ENCODE measurements at regions not wholly inside any gene's neighbourhood (a gene's known extent, or its start where the extent isn't known, plus 50 kb on each side); places are given as distances from the start of the nearest gene placed in this dataset.

DNA sequence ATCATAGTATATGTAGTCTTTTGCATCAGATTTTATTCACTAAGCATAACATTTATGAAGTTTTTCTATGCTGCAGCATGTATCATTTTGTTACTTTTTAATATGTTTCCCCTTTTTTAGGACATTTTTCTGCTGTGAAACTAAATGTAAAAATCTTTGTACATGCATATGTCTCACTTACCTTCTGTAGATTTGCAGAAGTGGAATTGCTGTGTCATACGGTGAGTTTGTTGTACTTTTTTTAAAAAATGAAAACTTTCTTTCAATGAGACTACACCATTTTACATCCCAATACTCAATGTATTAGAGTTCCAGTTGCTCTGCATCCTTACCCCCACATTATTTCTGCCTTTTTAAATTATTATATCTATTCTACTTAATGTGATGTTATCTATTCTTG is 868.9 kb downstream of the PDHA2 start:
- ChIA-PET POLR2A (no interaction called here), CTCF (no interaction called here)
- H3K9me3 Mint-ChIP-seq (ENCODE audit: unreplicated experiment) = no peaks in the 10 kb centered on the region
- intact Hi-C loops (cut with micrococcal nuclease; ENCODE audit: unreplicated experiment) = no loop called here
- Histone ChIP-seq H3K9me3 (no peaks in the 10 kb centered on the region), H3K36me3 (ENCODE audit: control insufficient read depth, insufficient read depth, low read length) (no peaks in the 10 kb centered on the region), H3K4me3 (ENCODE audit: low read depth, low read length) (no peak overlapping the region), H3K4me1 (no peaks in the 10 kb centered on the region), H3K27me3 (replicated peaks; ENCODE audit: control insufficient read depth, insufficient read depth, low read length) (no peaks in the 10 kb centered on the region)
- no TSS peak for BruUV-seq (replicated peaks)
- TF ChIP-seq, protein P1, sequence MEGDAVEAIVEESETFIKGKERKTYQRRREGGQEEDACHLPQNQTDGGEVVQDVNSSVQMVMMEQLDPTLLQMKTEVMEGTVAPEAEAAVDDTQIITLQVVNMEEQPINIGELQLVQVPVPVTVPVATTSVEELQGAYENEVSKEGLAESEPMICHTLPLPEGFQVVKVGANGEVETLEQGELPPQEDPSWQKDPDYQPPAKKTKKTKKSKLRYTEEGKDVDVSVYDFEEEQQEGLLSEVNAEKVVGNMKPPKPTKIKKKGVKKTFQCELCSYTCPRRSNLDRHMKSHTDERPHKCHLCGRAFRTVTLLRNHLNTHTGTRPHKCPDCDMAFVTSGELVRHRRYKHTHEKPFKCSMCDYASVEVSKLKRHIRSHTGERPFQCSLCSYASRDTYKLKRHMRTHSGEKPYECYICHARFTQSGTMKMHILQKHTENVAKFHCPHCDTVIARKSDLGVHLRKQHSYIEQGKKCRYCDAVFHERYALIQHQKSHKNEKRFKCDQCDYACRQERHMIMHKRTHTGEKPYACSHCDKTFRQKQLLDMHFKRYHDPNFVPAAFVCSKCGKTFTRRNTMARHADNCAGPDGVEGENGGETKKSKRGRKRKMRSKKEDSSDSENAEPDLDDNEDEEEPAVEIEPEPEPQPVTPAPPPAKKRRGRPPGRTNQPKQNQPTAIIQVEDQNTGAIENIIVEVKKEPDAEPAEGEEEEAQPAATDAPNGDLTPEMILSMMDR (IDR thresholded peaks at IDR 0.05; ENCODE audit: insufficient read depth in 1 of 2, low read depth in 1 of 2, low read length in 1 of 2, severe bottlenecking in 1 of 2, unreplicated experiment in 1 of 2) = no peak
- DNase-seq = no peak
- H3K36me3 Mint-ChIP-seq (ENCODE audit: insufficient read depth, unreplicated experiment) = no peaks in the 10 kb centered on the region
- H3K27ac Mint-ChIP-seq (ENCODE audit: unreplicated experiment) = no peak overlapping the region
- no peak overlapping the region for H3K4me3 Mint-ChIP-seq (ENCODE audit: unreplicated experiment)
- no peaks in the 10 kb centered on the region for H3K4me1 Mint-ChIP-seq (ENCODE audit: low read depth, unreplicated experiment)
- peaks cover 2% of the 10 kb centered on the region for H3K27me3 Mint-ChIP-seq (ENCODE audit: insufficient read depth, unreplicated experiment)

DNA sequence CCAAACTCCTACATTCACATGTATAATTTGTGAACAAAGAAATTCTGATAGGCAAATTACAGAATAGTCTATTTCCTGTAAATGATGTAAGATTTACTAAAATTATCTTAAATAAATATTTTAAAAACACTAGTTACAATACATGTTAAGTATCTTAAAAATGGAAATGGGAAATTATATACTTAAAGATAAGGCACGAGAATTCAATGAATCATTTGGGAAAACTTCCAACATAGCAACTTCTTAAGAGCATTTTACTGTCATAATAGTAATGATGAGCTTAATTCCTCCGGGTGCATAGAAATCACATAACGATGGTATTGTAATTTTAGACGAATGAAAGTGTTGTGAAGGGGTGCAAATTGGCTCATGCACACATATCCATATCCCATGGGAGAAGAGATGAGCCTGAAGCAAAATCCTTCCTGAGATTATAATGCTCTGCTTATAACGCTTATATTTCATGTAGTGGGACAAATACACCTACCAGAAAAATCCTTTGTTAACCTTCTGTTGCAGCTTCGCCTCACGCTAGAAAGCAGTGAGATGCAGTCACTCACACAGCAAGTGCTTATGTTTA is 873.5 kb downstream of the PDHA2 start:
- no peak for DNase-seq
- ChIA-PET POLR2A (no interaction called here), CTCF (no interaction called here)
- Mint-ChIP-seq H3K36me3 (ENCODE audit: insufficient read depth, unreplicated experiment) (no peaks in the 10 kb centered on the region), H3K4me1 (ENCODE audit: low read depth, unreplicated experiment) (no peaks in the 10 kb centered on the region), H3K9me3 (ENCODE audit: unreplicated experiment) (no peaks in the 10 kb centered on the region), H3K4me3 (ENCODE audit: unreplicated experiment) (no peak overlapping the region), H3K27me3 (ENCODE audit: insufficient read depth, unreplicated experiment) (peaks cover 2% of the 10 kb centered on the region), H3K27ac (ENCODE audit: unreplicated experiment) (no peak overlapping the region)
- no peaks in the 10 kb centered on the region for H3K27me3 ChIP-seq (replicated peaks; ENCODE audit: control insufficient read depth, insufficient read depth, low read length)
- intact Hi-C loops (cut with micrococcal nuclease; ENCODE audit: unreplicated experiment) = no loop called here
- TF ChIP-seq, protein P1 (IDR thresholded peaks at IDR 0.05; ENCODE audit: insufficient read depth in 1 of 2, low read depth in 1 of 2, low read length in 1 of 2, severe bottlenecking in 1 of 2, unreplicated experiment in 1 of 2) = no peak
- no peaks in the 10 kb centered on the region for H3K9me3 ChIP-seq
- no TSS peak for BruUV-seq (replicated peaks)
- no peaks in the 10 kb centered on the region for H3K4me1 ChIP-seq
- H3K36me3 ChIP-seq (ENCODE audit: control insufficient read depth, insufficient read depth, low read length) = no peaks in the 10 kb centered on the region
- no peak overlapping the region for H3K4me3 ChIP-seq (ENCODE audit: low read depth, low read length)

DNA sequence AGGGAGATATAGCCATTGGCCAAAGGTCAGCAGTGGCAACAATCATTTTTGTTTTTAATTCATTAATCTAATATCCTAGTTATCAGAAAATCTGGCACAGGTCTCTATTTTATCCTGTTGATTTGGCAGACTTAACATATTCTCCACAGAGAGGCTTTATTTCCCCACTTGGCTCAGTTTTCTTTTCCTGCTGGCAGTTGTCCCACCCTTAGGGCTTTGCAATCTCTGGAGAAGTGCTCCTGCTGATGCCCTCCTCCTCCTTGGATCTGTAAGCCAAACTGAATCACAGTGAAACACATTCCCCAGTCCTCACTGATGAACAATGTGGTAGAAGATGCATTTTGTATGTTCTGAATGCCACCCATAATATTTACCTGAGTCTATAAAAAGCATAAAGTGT is 889.7 kb downstream of the PDHA2 start:
- CTCF ChIA-PET = no interaction called here
- no peak overlapping the region for H3K4me3 Mint-ChIP-seq (ENCODE audit: unreplicated experiment)
- Histone ChIP-seq H3K9me3 (no peaks in the 10 kb centered on the region), H3K36me3 (ENCODE audit: control insufficient read depth, insufficient read depth, low read length) (no peaks in the 10 kb centered on the region), H3K4me3 (ENCODE audit: low read depth, low read length) (no peak overlapping the region), H3K27me3 (replicated peaks; ENCODE audit: control insufficient read depth, insufficient read depth, low read length) (no peaks in the 10 kb centered on the region), H3K4me1 (no peaks in the 10 kb centered on the region)
- no peak for DNase-seq
- H3K36me3 Mint-ChIP-seq (ENCODE audit: insufficient read depth, unreplicated experiment) = no peaks in the 10 kb centered on the region
- TF ChIP-seq, protein P1 (IDR thresholded peaks at IDR 0.05; ENCODE audit: insufficient read depth in 1 of 2, low read depth in 1 of 2, low read length in 1 of 2, severe bottlenecking in 1 of 2, unreplicated experiment in 1 of 2) = no peak
- intact Hi-C loops (cut with micrococcal nuclease; ENCODE audit: unreplicated experiment) = no loop called here
- no peak overlapping the region for H3K27ac Mint-ChIP-seq (ENCODE audit: unreplicated experiment)
- BruUV-seq (replicated peaks) = no TSS peak
- H3K27me3 Mint-ChIP-seq (ENCODE audit: insufficient read depth, unreplicated experiment) = no peaks in the 10 kb centered on the region
- H3K9me3 Mint-ChIP-seq (ENCODE audit: unreplicated experiment) = peaks cover 21% of the 10 kb centered on the region
- no peaks in the 10 kb centered on the region for H3K4me1 Mint-ChIP-seq (ENCODE audit: low read depth, unreplicated experiment)
- POLR2A ChIA-PET = no interaction called here
